HG02870 (cell line): ENCODE measurements at regions not wholly inside any gene's neighbourhood (a gene's known extent, or its start where the extent isn't known, plus 50 kb on each side); places are given as distances from the start of the nearest gene placed in this dataset.

Source experiments
- ATAC-seq: cut with Tn5 transposase; IDR thresholded peaks from one replicate; pipeline ENCODE4 v1.9.1; 2021; ENCODE audit warnings: mild to moderate bottlenecking, moderate library complexity; ENCODE audit not compliant: unreplicated experiment

DNA sequence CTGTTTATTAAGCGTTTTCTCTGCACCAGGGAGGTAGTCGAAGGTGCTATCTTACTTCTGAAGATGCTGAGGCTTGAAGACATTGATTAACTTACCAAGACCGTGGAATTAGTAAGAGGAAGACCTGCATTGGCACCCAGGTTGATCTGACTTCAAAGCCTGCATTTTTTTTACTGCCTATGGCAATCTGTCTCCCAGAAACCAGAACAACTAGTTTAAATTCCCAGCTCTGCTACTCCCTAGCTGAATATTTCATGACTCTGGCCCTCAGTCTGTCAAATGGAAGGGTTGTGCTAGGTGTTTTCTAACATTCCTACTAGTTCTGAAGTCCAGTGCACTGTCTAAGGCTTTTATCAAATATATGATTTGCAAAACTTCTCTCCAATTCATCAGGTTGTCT is 52.0 kb upstream of the GRAMD1B start:
- no peak for ATAC-seq

GRCh38 chr11:123377355-123377754 is 52.7 kb upstream of the GRAMD1B start:
- ATAC-seq: no peak

- no peak for ATAC-seq
These were observed 54.2 kb upstream of the GRAMD1B start for GRCh38 chr11:123375832-123376231.

- ATAC-seq: no peak
These were observed 55.5 kb upstream of the GRAMD1B start for GRCh38 chr11:123374622-123374968.

- ATAC-seq: no peak
These were observed 56.1 kb upstream of the GRAMD1B start for GRCh38 chr11:123373754-123374621.

DNA sequence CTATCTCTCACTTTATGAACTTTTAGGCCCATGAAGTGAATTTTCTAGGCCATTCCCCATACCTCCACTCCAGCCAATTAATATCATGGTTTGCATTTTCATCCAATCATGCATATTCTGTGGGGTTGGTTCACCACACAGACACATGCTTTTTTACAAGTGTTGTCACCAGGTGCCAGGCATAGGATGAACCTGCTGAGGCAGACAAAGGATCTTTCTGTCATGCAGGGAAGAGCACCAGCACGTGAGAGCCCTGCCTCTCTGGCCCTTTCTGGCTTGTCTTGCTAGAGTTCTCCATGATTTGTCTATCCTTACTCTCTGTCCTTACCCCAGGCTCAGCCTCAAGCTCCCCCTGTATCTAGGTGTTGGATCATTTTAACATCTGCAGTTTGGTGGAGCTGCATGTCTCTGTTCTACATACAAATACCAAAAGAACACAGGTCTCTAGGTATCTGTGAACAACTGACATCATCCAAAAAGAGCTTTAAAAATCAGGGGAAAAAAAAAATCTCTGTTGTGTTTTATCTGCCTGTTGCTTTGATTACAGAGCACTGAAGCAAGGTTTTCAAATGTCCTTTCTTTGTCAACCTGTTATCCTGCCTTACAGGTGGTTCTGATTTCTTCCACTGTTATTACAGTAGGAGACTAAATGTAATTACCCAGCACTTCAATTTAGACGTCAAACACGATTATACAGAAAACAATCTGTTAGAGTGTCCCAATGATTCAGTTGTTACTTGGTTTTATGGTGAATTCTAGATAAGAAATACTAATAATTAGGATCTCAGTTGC is 58.4 kb upstream of the GRAMD1B start:
- no peak for ATAC-seq

DNA sequence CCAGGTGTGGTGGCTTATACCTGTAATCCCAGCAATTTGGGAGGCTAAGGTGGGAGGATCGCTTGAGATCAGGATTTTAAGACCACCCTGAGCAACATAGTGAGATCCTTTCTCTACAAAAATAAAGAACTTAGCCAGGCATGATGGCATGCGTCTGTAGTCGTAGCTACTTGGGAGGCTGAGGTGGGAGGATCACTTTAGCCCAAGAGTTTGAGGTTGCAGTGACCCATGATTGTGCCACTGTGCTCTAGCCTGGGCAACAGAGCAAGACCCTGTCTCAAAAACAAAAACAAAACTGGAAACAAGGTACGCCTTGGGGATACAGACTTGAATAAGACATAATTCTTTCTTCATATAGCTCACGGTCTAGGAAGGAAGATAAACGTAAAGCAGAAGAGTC is 63.1 kb upstream of the GRAMD1B start:
- no peak for ATAC-seq

- ATAC-seq: no peak
These were observed 64.1 kb upstream of the GRAMD1B start for GRCh38 chr11:123365955-123366354.

DNA sequence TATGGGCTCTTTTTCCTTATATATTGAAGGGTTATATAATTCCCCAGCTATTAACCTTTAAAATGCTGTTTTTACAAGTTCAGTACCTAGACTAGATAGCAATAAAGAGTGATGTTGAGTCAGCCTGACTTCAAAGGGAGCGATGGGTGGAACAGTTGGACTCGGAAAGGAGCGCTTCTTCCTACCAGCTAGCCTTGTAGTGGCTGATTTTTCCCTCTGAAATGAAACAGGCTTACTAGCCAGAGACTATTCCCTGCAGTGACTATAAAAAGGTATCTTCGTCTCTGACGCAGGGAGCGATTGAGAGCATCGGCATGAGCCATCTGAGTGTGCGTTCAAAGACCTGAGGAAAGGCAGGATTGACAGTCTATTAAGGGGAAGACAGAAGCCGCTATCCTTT is 66.0 kb upstream of the GRAMD1B start:
- no peak for ATAC-seq

DNA sequence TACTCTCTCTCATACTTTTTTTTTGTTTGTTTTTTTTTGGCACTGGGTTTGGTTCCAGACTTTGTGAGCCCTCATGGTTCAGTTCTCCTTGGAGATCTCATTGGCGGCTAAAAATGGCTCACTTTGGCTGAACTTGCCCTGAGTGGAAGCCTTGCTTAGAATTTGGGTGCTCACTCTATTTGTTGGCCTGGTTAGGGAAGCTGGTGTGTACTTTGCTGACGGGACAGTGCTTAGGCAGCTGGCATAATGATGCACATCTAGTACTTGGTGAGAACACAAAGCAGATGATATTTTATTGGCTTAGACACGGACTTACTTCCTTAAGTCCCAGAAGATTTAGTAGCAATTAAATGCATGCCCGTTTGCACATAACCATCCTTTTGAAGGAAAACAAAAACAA is 66.5 kb upstream of the GRAMD1B start:
- no peak for ATAC-seq

- ATAC-seq: no peak
These were observed 67.1 kb upstream of the GRAMD1B start for GRCh38 chr11:123362941-123363340.

DNA sequence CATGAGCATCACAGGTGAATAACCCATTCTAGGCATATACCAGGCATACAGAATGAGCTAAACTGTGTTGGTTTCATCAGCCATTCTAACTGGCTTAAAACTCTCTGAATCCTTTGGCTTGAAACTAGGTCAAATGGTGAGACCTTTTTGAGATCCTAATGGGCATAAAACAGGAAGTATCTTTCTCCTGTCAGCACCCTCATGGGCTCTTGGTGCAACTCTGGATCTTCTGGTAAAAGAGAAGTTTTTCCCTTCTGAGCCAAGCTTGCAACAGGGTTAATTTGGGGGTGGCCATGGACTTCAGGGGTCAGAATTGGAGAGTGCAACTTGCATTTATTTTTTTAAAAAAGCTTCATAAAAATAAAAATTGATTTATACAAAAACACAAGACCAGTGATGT is 67.9 kb upstream of the GRAMD1B start:
- ATAC-seq: no peak

- ATAC-seq: no peak
These were observed 69.0 kb upstream of the GRAMD1B start for GRCh38 chr11:123361110-123361509.

- no peak for ATAC-seq
These were observed 69.7 kb upstream of the GRAMD1B start for GRCh38 chr11:123360267-123360936.

DNA sequence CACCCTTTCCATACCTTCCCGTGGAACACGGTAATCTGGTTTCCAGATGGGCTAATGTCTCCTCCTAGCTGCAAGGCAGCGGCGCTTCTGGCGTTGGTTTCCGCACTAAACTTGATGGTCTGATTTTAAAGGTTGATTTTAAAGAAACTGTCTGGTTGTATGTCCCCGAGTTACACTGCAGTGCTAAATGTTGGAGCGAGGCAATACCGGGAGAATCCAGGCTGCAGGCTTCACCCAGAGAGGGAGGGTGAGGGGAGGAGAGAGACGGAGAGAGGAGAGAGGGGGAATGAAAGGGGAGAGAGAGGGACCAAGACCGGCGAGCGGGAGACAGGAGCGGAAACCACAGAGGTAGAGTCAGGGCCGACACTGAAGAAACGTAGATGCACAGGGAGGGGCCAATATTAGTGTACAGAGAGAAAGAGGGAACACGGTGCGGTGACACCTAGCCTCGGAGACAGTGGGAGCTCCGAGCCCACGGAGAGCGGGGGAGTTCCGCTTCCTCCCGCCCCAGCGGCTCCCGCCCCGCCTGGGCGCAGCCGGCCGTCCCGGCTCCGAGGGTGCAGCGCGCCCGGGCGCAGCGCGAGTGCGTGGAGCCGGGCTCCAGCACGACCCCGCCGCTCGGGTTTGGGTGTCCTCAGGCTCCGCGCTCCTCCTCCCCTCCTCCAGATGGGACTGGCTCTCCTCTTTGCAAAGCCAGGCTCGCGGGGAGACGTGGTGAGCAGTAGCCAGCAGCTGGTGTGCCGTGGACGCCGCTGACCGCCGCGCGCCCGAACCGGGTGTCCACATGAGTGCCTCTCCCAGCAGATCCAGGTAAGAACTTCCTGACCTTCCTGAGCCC is 71.9 kb upstream of the GRAMD1B start:
- peak; percentile 84 for ATAC-seq

- ATAC-seq: no peak
These were observed 72.6 kb upstream of the GRAMD1B start for GRCh38 chr11:123357353-123357989.

- no peak for ATAC-seq
These were observed 73.5 kb upstream of the GRAMD1B start for GRCh38 chr11:123356539-123356938.

DNA sequence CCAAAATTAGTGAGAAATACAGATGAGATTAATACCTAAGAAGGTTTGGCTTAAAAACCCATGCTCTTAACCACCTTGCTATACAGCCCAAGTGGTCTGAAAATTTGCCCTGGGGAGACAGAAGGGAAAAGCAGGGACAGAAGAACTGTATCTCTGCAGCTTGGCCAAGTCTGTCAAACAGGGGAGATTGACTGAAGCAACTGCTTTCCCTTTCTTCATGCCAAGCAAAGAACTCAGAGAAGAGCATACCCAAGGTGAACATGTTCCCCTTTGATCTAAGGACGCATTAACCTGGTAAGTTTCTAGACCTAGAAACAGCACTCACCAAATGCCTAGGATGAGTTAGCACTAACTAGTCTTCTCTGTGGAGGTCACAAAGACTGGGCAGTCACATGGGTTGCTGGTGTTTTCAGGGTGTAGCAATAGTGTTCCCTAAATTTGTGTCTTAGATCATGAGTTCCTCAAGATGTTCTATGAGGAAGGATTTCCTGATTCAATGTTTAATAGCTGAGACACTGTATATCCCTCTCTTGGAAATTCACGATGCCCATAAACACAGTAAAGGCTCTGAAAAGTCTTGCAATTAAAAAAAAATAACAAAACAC is 75.6 kb upstream of the GRAMD1B start:
- no peak for ATAC-seq

GRCh38 chr11:123351375-123351774 is 78.7 kb upstream of the GRAMD1B start:
- no peak for ATAC-seq

DNA sequence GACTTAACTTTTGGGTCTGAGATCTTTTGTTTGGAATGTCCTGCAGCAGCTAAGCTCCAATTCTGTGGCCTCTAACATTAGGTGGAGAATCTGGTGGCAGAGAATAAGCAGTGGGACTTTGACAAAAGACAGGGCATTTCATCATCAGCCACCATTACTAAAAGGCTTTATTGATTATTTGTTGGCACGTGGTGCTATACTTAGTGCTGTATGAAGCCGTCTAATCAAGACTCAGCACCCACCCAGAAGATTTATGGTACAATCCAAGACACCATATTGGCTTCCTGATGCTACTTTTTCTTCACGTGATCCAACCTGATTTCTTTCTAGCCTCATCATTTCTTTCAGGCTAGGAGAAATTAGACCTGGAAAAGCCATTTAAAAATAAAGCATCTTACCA is 80.7 kb upstream of the GRAMD1B start:
- ATAC-seq: no peak
